ENCODE measurements at regions not wholly inside any gene's neighbourhood (a gene's known extent, or its start where the extent isn't known, plus 50 kb on each side); places are given as distances from the start of the nearest gene placed in this dataset.

GRCh38 chr16:22641131-22641628 lies 130.5 kb downstream of the NPIPB5 start (continued):
- TF ChIP-seq CCAR2 (IDR thresholded peaks at IDR 0.05; ENCODE audit: low read depth, low read length) (no peak), ZNF639 (CRISPR knock-in tag; conservative IDR thresholded peaks at IDR 0.05 in 1 of 2, IDR thresholded peaks at IDR 0.05 in 1 of 2) (0 out of 4 replicates have a peak, but pooled peaks of 1 of the 2 experiments have one; percentile 39), MIER1 (IDR thresholded peaks at IDR 0.05; ENCODE audit: low read depth) (peak; percentile 96), ZNF584 (CRISPR knock-in tag; IDR thresholded peaks at IDR 0.05; ENCODE audit: low read depth) (peak; percentile 80), ZNF134 (CRISPR knock-in tag; conservative IDR thresholded peaks at IDR 0.05) (0 out of 2 replicates have a peak, but pooled peaks have one; percentile 13), SMAD4 (CRISPR knock-in tag; conservative IDR thresholded peaks at IDR 0.05) (0 out of 2 replicates have a peak, but pooled peaks have one; percentile 14), MEF2D (tag; conservative IDR thresholded peaks at IDR 0.05; ENCODE audit: low read depth) (peak; percentile 34; the same call in 1 of the 2 replicates), CBFA2T3 (IDR thresholded peaks at IDR 0.05) (no peak), EHMT2 (IDR thresholded peaks at IDR 0.05) (peak; percentile 99), ZNF644 (tag; IDR thresholded peaks at IDR 0.05; ENCODE audit: low read depth) (0 out of 2 replicates have a peak, but pooled peaks have one; percentile 57), ZNF431 (CRISPR knock-in tag; IDR thresholded peaks at IDR 0.05) (no peak), CREB3 (tag; conservative IDR thresholded peaks at IDR 0.05; ENCODE audit: low read depth) (peak; percentile 70), ZBTB11 (CRISPR knock-in tag; IDR thresholded peaks at IDR 0.05) (peak in 1 of 3 experiments; percentile 43; a peak in 1 of 6 replicates), SMAD3 (CRISPR knock-in tag; conservative IDR thresholded peaks at IDR 0.05) (0 out of 2 replicates have a peak, but pooled peaks have one; percentile 27), DMBX1 (CRISPR knock-in tag; IDR thresholded peaks at IDR 0.05; ENCODE audit: borderline replicate concordance) (peak; percentile 71; the same call in 1 of the 2 replicates), ZNF766 (CRISPR knock-in tag; conservative IDR thresholded peaks at IDR 0.05) (peak; percentile 91), NFE2L1 (tag; IDR thresholded peaks at IDR 0.05; ENCODE audit: borderline replicate concordance, low read depth) (no peak), ZNF77 (CRISPR knock-in tag; IDR thresholded peaks at IDR 0.05) (no peak), CREBBP (IDR thresholded peaks at IDR 0.05; ENCODE audit: low read depth, low read length) (no peak), ZNF589 (CRISPR knock-in tag; IDR thresholded peaks at IDR 0.05; ENCODE audit: low read depth) (peak; percentile 51; the same call in 1 of the 2 replicates), ZNF175 (CRISPR knock-in tag; IDR thresholded peaks at IDR 0.05; ENCODE audit: low read depth) (peak; percentile 20; the same call in 1 of the 2 replicates), NR2C1 (IDR thresholded peaks at IDR 0.05) (no peak), NR2C1 (tag; IDR thresholded peaks at IDR 0.05) (0 out of 2 replicates have a peak, but pooled peaks have one; percentile 30)

All from K562 (cell line).